OCI-LY1 (cell line): ENCODE measurements at regions not wholly inside any gene's neighbourhood (a gene's known extent, or its start where the extent isn't known, plus 50 kb on each side); places are given as distances from the start of the nearest gene placed in this dataset.
"Not testable (repeated sequence)": the region's sequence is repeated elsewhere in the genome, so short reads cannot be mapped to it uniquely, and the experiment has no call there.

ENCODE experiments used
- CTCF ChIP-seq: fragments of 200-600 bp; sonication (generic), shearing (Covaris generic); IDR thresholded peaks from 2 replicates; pipeline ENCODE4 v1.5.1; 2017; ENCODE audit warnings: mild to moderate bottlenecking, antibody characterized with exemption, low read length, moderate library complexity, mixed read lengths
- EZH2 ChIP-seq: fragments of 200-600 bp; sonication (generic), shearing (Covaris generic); IDR thresholded peaks from 2 replicates; pipeline ENCODE4 v1.8.0; 2017; ENCODE audit warnings: borderline replicate concordance, mixed run types, mild to moderate bottlenecking, antibody characterized with exemption, low read length, moderate library complexity, mixed read lengths

GRCh38 chr2:91447508-91447907, 2756.0 kb downstream of the RPIA start:
- not testable (repeated sequence) for TF ChIP-seq EZH2, CTCF
